ENCODE measurements at regions not wholly inside any gene's neighbourhood (a gene's known extent, or its start where the extent isn't known, plus 50 kb on each side); places are given as distances from the start of the nearest gene placed in this dataset.

DNA sequence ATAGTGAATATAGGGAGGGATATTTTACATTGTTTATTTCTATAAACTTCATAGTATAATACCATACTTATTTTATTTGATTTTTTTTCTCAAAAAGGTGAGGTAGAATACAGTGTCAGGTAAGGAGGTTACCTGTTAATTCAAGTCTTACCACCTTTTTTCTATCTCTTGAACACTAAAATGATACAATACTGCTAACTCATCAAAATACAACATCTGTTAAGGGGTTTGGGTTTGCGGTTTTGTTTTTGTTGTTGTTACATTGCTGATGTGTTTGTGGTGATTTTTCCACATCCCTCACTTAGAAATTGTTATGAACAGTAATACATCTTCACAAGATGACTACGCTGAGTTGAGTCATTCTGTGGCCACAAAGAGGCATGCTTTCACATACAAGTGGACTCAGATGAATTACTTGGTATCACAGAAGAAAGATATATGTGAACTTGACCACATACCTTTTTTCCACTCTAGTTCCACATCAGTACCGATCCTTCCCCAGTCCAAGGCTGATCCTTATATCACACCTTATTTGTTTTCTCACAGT, 139.4 kb upstream of the ID4 start:
- Histone ChIP-seq H3K27ac (no peak overlapping the region), H3K9ac (no peak overlapping the region), H4K20me1 (no peaks in the 10 kb centered on the region), H3K4me2 (no peak overlapping the region), H3K36me3 (no peaks in the 10 kb centered on the region), H3K27me3 (no peaks in the 10 kb centered on the region), H3K4me3 (no peak overlapping the region), H3K9me3 (no peaks in the 10 kb centered on the region), H3K4me1 (no peaks in the 10 kb centered on the region)
- no peak for TF ChIP-seq Cebpa-rat (IDR thresholded peaks at IDR 0.05)

DNA sequence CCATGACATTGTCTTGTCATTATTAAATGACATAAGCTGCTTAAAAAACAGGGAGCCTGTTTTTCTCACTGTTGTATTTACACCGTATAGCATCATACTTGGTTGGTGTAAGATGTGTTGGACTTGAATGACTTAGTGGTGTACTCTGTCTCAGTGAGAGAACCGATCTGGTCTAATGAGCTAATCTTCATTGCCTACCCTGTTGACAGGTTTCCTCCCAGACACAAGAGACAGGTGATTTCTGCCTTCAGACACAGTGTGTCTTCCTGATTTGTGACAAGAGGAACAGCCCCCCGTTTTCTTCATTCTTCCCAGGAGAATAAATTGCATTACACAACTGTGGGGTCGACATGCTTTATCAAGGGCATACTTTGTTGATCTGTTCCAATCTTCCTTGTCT, 137.2 kb upstream of the ID4 start:
- Histone ChIP-seq H3K9me3 (no peaks in the 10 kb centered on the region), H3K4me3 (no peak overlapping the region), H3K4me1 (no peaks in the 10 kb centered on the region), H3K27me3 (no peaks in the 10 kb centered on the region), H3K9ac (no peak overlapping the region), H3K27ac (no peak overlapping the region), H3K36me3 (no peaks in the 10 kb centered on the region), H3K4me2 (no peak overlapping the region), H4K20me1 (no peaks in the 10 kb centered on the region)
- TF ChIP-seq Cebpa-rat (IDR thresholded peaks at IDR 0.05): no peak

DNA sequence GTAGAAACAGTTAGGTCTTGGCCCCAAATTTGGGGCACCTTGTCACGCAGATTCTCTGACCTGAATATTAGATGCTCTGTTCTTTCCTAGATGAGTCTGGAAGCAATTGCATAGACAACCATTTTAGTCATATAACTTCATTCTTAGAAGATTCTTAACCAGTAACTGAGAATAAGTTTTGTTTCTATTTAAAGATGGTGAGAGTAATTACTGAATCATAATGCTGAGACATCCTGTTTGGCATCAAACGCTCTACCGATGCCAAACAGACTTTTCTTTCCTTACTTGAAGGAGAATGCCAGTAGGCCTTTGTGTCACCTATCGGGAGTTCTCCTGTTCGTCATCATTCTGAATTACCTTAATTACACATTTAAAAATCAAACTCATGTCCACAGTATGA, 131.6 kb upstream of the ID4 start:
- H3K9me3 ChIP-seq: no peaks in the 10 kb centered on the region
- H3K4me2 ChIP-seq: no peak overlapping the region
- no peaks in the 10 kb centered on the region for H3K4me1 ChIP-seq
- no peaks in the 10 kb centered on the region for H3K27me3 ChIP-seq
- no peak for TF ChIP-seq Cebpa-rat (IDR thresholded peaks at IDR 0.05)
- H3K36me3 ChIP-seq: no peaks in the 10 kb centered on the region
- H4K20me1 ChIP-seq: no peaks in the 10 kb centered on the region
- H3K27ac ChIP-seq: no peak overlapping the region
- H3K4me3 ChIP-seq: no peak overlapping the region
- H3K9ac ChIP-seq: no peak overlapping the region

DNA sequence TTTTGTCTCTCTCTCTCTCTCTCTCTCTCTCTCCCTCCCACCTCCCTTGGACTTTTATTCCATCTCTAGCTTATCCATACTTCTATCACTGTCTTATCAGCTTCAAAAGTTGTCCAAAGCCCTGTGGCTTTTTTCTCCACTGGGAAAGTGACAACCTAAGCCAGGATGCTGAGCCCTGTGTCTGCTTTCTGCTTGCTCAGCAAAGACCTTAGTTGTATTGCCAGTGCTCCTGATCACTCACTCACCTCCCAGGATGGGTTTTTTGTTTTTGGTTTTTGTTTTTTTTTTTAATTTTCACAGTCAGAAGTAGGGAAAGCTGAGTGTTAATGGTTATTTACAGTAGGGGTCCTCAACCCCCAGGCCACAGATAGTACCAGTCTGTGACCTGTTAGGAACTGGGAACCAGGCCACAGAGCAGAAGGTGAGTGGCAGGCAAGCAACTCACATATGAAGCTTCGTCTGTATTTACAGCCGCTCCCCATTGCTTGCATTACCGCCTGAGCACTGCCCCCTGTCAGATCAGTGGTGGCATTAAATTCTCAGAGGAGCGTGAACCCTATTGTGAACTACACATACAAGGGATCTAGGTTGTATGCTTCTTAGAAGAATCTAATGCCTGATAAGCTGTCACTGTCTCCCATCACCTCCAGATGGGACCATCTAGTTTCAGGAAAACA, 125.0 kb upstream of the ID4 start:
- no peak overlapping the region for H3K27ac ChIP-seq
- H3K27me3 ChIP-seq: no peaks in the 10 kb centered on the region
- no peak for TF ChIP-seq Cebpa-rat (IDR thresholded peaks at IDR 0.05)
- no peak overlapping the region for H3K4me2 ChIP-seq
- H3K9ac ChIP-seq: no peak overlapping the region
- H4K20me1 ChIP-seq: no peaks in the 10 kb centered on the region
- no peaks in the 10 kb centered on the region for H3K36me3 ChIP-seq
- no peaks in the 10 kb centered on the region for H3K4me1 ChIP-seq
- no peaks in the 10 kb centered on the region for H3K9me3 ChIP-seq
- no peak overlapping the region for H3K4me3 ChIP-seq

DNA sequence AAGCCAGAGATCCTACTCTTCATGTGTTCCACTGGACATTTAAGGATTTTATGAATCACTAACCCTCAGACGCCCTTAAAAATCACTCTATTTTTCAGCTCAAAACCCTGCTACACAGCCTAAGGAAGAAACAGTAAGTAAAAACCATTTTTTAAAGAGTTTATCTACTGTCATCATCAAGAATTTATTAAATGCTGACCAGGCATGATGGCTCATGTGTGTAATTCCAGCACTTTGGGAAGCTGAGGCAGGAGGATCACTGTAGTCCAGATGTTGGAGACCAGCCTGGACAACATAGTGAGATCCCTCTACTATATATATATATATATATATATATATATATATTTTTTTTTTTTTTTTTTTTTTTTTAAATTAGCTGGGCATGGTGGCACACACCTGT, 124.2 kb upstream of the ID4 start:
- no peaks in the 10 kb centered on the region for H3K4me1 ChIP-seq
- no peaks in the 10 kb centered on the region for H3K27me3 ChIP-seq
- no peak overlapping the region for H3K27ac ChIP-seq
- H4K20me1 ChIP-seq: no peaks in the 10 kb centered on the region
- no peak overlapping the region for H3K4me2 ChIP-seq
- H3K9me3 ChIP-seq: no peaks in the 10 kb centered on the region
- H3K36me3 ChIP-seq: no peaks in the 10 kb centered on the region
- H3K9ac ChIP-seq: no peak overlapping the region
- no peak overlapping the region for H3K4me3 ChIP-seq
- TF ChIP-seq Cebpa-rat (IDR thresholded peaks at IDR 0.05): no peak

DNA sequence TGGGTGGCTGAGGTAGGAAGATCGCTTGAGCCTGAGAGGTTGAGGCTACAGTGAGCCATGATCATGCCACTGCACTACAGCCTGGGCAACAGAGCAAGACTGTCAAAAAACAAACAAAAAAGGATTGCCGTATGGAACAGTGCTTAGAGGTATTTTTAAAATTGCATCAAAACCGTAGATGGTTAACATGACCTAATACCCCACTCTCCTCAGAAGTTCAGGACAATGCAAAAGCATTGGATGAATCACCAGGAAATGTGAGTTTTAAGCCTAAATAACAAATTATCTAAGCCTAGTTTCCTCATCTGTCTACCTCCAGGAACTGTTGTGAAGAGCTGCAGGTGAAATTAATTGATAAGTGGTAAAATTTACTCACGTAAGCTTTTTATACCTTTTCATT, 123.8 kb upstream of the ID4 start:
- no peak for TF ChIP-seq Cebpa-rat (IDR thresholded peaks at IDR 0.05)
- H3K27ac ChIP-seq: no peak overlapping the region
- H3K4me2 ChIP-seq: no peak overlapping the region
- H3K27me3 ChIP-seq: no peaks in the 10 kb centered on the region
- H3K9ac ChIP-seq: no peak overlapping the region
- H3K4me1 ChIP-seq: no peaks in the 10 kb centered on the region
- H3K9me3 ChIP-seq: no peaks in the 10 kb centered on the region
- H4K20me1 ChIP-seq: no peaks in the 10 kb centered on the region
- no peak overlapping the region for H3K4me3 ChIP-seq
- H3K36me3 ChIP-seq: no peaks in the 10 kb centered on the region

DNA sequence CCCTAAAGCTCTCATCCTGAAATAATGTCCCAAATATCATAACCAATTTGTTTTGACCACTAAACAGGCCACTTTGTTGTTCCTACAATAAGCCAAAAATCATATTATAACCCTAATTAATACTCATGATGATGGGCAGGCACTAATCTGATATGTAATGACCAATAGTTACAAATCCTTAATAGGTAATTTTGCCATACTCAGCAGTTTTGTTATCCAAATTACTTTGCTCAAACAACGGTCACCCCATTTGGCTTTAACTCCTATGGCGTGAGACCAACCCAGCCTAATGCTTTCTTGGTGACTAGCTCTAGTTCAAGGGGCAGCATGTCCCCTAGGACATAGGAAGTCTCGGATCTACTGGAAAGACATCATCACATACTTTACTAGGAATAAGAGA, 123.2 kb upstream of the ID4 start:
- H3K4me1 ChIP-seq: no peaks in the 10 kb centered on the region
- H3K4me2 ChIP-seq: no peak overlapping the region
- no peaks in the 10 kb centered on the region for H4K20me1 ChIP-seq
- no peak for TF ChIP-seq Cebpa-rat (IDR thresholded peaks at IDR 0.05)
- H3K9ac ChIP-seq: no peak overlapping the region
- H3K36me3 ChIP-seq: no peaks in the 10 kb centered on the region
- no peaks in the 10 kb centered on the region for H3K27me3 ChIP-seq
- no peak overlapping the region for H3K4me3 ChIP-seq
- H3K27ac ChIP-seq: no peak overlapping the region
- H3K9me3 ChIP-seq: no peaks in the 10 kb centered on the region

DNA sequence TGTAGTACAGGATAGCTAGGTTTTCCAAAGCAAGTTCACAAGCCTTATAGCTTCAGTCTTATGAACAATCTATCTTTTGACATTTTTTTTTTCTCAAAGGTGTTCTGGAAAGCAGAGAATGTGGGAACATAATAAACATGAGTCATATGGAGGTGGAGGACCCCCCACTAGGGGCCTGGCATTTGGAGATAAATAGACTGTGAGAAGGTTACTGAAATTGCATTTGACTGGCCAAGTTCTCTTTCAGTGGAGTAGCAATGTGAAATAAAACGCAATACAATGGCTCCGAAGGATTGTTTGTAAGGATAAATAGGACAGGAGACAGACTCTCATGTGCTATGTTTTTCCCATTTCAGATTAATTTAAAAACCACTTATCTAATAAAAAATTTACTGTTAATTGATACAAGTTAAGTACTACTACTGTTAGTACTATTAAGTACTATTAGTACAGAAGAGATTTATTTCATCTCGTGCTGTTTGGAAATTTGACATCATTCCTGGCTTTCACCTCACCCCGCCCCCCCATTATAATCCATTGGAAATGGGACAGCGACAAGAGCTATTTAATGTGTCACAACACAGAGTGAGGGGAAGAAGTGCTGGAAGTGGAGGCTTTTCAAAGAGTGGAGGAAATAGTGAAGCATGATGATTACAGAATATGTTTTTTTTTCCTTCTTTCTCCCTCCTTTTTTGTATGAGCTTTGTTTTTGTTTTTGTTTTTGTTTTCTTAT, 122.6 kb upstream of the ID4 start:
- H3K27me3 ChIP-seq: no peaks in the 10 kb centered on the region

GRCh38 chr6:19715167-19715551, 122.0 kb upstream of the ID4 start:
- no peak for TF ChIP-seq Cebpa-rat (IDR thresholded peaks at IDR 0.05)
- no peaks in the 10 kb centered on the region for H3K27me3 ChIP-seq
- H3K27ac ChIP-seq: no peak overlapping the region
- H3K4me2 ChIP-seq: no peak overlapping the region
- H4K20me1 ChIP-seq: no peaks in the 10 kb centered on the region
- H3K36me3 ChIP-seq: no peaks in the 10 kb centered on the region
- no peaks in the 10 kb centered on the region for H3K9me3 ChIP-seq
- no peak overlapping the region for H3K4me3 ChIP-seq
- H3K4me1 ChIP-seq: no peaks in the 10 kb centered on the region
- no peak overlapping the region for H3K9ac ChIP-seq

More for the DNA sequence above, 122.6 kb upstream of the ID4 start:
- Histone ChIP-seq H4K20me1 (no peaks in the 10 kb centered on the region), H3K4me2 (no peak overlapping the region), H3K9me3 (no peaks in the 10 kb centered on the region), H3K27ac (no peak overlapping the region), H3K36me3 (no peaks in the 10 kb centered on the region), H3K9ac (no peak overlapping the region), H3K4me1 (no peaks in the 10 kb centered on the region), H3K4me3 (no peak overlapping the region)
- TF ChIP-seq Cebpa-rat (IDR thresholded peaks at IDR 0.05): no peak

DNA sequence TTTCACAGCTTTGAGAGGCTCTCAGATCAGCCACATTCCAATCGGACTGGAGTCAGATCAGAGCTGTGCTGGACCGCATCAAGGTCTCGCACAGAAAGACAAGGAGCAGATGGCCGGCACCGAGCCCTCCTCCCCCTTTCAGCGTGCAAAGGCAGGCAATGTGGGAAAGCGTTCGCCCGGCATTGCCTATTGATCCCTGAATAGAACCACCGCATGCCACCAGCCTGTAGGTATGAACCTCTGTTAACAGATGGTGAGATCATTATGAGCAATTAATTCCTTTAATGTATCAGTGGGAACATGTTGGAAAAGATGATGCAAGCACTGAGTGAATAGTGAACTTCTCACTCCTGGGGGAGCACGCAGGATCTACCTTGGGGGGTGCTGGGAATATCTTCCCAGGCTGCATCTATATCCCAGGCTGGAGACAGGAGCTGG, 117.5 kb upstream of the ID4 start:
- Histone ChIP-seq H3K9me3 (no peaks in the 10 kb centered on the region), H3K27me3 (no peaks in the 10 kb centered on the region), H3K9ac (no peak overlapping the region), H3K27ac (no peak overlapping the region), H4K20me1 (no peaks in the 10 kb centered on the region), H3K4me3 (no peak overlapping the region), H3K4me2 (no peak overlapping the region), H3K36me3 (no peaks in the 10 kb centered on the region), H3K4me1 (no peaks in the 10 kb centered on the region)
- TF ChIP-seq Cebpa-rat (IDR thresholded peaks at IDR 0.05): no peak
